Spleen (tissue), 7 donors: ENCODE measurements at regions not wholly inside any gene's neighbourhood (a gene's known extent, or its start where the extent isn't known, plus 50 kb on each side); places are given as distances from the start of the nearest gene placed in this dataset.

ENCODE experiments used
- CTCF ChIP-seq, 11 experiments: fragments of 200-600 bp in 7 of 11; fragments of 450-650 bp in 4 of 11; sonication (generic) in 4 of 11; IDR thresholded peaks in 8 of 11; conservative IDR thresholded peaks in 3 of 11; 1 replicate in 7 of 11; 2 replicates in 4 of 11; pipeline versions ENCODE4 v1.4.0 to v1.8.0; 2016 to 2021; ENCODE audit warnings: antibody characterized with exemption in 11 of 11, inconsistent platforms in 4 of 11, mild to moderate bottlenecking in 1 of 11
- POLR2A ChIP-seq, 3 donors: fragments of 450-650 bp; IDR thresholded peaks; one replicate each; pipeline ENCODE4 v1.5.1; 2017; ENCODE audit warnings: antibody characterized with exemption in 3 of 3, mild to moderate bottlenecking in 1 of 3
- POLR2AphosphoS5 ChIP-seq, 3 donors: sonication (generic); formaldehyde crosslinking; IDR thresholded peaks; one replicate each; pipeline ENCODE4 v1.5.1; 2017; ENCODE audit warnings: antibody characterized with exemption in 3 of 3
- donor health status: DM: no; HTN: no; CAD: no; lungs with moderate emphysema.
- donor health status: DM: no; HTN: no; CAD: no.
- donor health status: DM: no; HTN: no; CAD: no.

- TF ChIP-seq CTCF (IDR thresholded peaks at IDR 0.05 in 8 of 11, conservative IDR thresholded peaks at IDR 0.05 in 3 of 11) = no peak
- no peak for TF ChIP-seq POLR2A (IDR thresholded peaks at IDR 0.05)
- no peak for TF ChIP-seq POLR2AphosphoS5 (IDR thresholded peaks at IDR 0.05)
These were observed 749.9 kb upstream of the HS6ST1 start for GRCh38 chr2:129068543-129068942.
